ENCODE measurements at regions not wholly inside any gene's neighbourhood (a gene's known extent, or its start where the extent isn't known, plus 50 kb on each side); places are given as distances from the start of the nearest gene placed in this dataset.

DNA sequence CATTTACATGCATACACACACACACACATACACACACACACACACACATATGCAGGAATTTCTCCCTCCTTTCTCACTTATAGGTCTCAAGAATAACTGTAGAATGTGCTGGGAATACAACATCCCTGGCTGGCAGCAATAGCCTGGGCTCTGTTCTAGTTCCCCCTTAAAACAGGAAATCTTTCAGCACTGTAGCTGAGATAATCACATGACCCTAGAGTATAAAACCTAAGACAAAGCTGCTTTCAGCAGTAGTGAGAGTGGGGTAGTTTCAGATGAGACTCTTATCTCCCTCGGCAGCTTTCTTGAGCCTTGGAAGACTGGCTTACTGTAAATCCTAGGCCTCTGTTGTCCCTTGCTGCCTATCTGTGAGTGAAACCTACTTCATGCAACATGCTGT lies 137.4 kb upstream of the AKR1E2 start:
- TF ChIP-seq, protein P1, sequence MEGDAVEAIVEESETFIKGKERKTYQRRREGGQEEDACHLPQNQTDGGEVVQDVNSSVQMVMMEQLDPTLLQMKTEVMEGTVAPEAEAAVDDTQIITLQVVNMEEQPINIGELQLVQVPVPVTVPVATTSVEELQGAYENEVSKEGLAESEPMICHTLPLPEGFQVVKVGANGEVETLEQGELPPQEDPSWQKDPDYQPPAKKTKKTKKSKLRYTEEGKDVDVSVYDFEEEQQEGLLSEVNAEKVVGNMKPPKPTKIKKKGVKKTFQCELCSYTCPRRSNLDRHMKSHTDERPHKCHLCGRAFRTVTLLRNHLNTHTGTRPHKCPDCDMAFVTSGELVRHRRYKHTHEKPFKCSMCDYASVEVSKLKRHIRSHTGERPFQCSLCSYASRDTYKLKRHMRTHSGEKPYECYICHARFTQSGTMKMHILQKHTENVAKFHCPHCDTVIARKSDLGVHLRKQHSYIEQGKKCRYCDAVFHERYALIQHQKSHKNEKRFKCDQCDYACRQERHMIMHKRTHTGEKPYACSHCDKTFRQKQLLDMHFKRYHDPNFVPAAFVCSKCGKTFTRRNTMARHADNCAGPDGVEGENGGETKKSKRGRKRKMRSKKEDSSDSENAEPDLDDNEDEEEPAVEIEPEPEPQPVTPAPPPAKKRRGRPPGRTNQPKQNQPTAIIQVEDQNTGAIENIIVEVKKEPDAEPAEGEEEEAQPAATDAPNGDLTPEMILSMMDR (IDR thresholded peaks at IDR 0.05; ENCODE audit: low read depth, low read length): no peak
- TF ChIP-seq MYC (IDR thresholded peaks at IDR 0.05; ENCODE audit: low read depth, low read length): no peak

All from NB4 (cell line).